ENCODE measurements at regions not wholly inside any gene's neighbourhood (a gene's known extent, or its start where the extent isn't known, plus 50 kb on each side); places are given as distances from the start of the nearest gene placed in this dataset.
"Not testable (repeated sequence)": the region's sequence is repeated elsewhere in the genome, so short reads cannot be mapped to it uniquely, and the experiment has no call there.

DNA sequence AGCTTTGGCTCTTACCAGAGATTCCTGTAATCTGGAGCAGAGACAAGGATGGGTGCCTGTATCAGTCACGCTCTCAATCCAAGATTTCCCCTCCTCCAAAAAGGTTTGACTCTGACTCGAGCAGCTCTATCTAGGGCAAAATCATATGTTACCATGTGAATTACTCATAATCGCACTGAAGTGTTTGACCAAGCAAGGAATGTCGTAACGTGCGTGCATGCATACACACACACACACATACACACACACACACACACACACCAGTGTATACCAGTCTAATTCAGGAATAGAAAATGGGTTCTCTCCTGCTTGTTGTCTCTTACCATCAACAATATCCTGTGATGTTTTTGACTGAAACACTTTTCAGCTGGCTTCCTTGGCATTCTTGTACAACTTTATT lies 835.1 kb downstream of the KCNJ2 start:
- Histone ChIP-seq H3K27ac (ENCODE audit: low read length) (no peak overlapping the region), H3K9me3 (ENCODE audit: control insufficient read depth in 1 of 2, low read length in 2 of 2) (no peaks in the 10 kb centered on the region), H3K27me3 (ENCODE audit: low read depth, low read length) (no peaks in the 10 kb centered on the region), H3K36me3 (ENCODE audit: control insufficient read depth in 1 of 2, insufficient read depth in 2 of 2, low read length in 2 of 2) (no peaks in the 10 kb centered on the region), H3K4me1 (ENCODE audit: control insufficient read depth in 1 of 2, insufficient read depth in 2 of 2, low read length in 2 of 2) (no peaks in the 10 kb centered on the region), H3K4me3 (ENCODE audit: low read depth in 1 of 2, low read length in 2 of 2) (no peak overlapping the region)

- no peaks in the 10 kb centered on the region for H3K4me1 ChIP-seq (ENCODE audit: control insufficient read depth in 1 of 2, insufficient read depth in 2 of 2, low read length in 2 of 2)
- no peak overlapping the region for H3K27ac ChIP-seq (ENCODE audit: low read length)
Observed at GRCh38 chr17:71011391-71011790, 842.1 kb downstream of the KCNJ2 start.

GRCh38 chr17:71019699-71020098 lies 850.4 kb downstream of the KCNJ2 start:
- Histone ChIP-seq H3K4me1 (ENCODE audit: control insufficient read depth in 1 of 2, insufficient read depth in 2 of 2, low read length in 2 of 2) (no peaks in the 10 kb centered on the region), H3K4me3 (ENCODE audit: low read depth in 1 of 2, low read length in 2 of 2) (no peak overlapping the region), H3K27ac (ENCODE audit: low read length) (no peak overlapping the region), H3K27me3 (ENCODE audit: low read depth, low read length) (no peaks in the 10 kb centered on the region), H3K36me3 (ENCODE audit: control insufficient read depth in 1 of 2, insufficient read depth in 2 of 2, low read length in 2 of 2) (no peaks in the 10 kb centered on the region), H3K9me3 (ENCODE audit: control insufficient read depth in 1 of 2, low read length in 2 of 2) (no peaks in the 10 kb centered on the region)

More at GRCh38 chr17:71011391-71011790, 842.1 kb downstream of the KCNJ2 start:
- no peak overlapping the region for H3K4me3 ChIP-seq (ENCODE audit: low read depth in 1 of 2, low read length in 2 of 2)
- no peaks in the 10 kb centered on the region for H3K36me3 ChIP-seq (ENCODE audit: control insufficient read depth in 1 of 2, insufficient read depth in 2 of 2, low read length in 2 of 2)
- no peaks in the 10 kb centered on the region for H3K27me3 ChIP-seq (ENCODE audit: low read depth, low read length)
- peaks cover 0 to 3% of the 10 kb centered on the region in 2 donors for H3K9me3 ChIP-seq (ENCODE audit: control insufficient read depth in 1 of 2, low read length in 2 of 2)

- H3K27ac ChIP-seq (ENCODE audit: low read length) = no peak overlapping the region
- no peaks in the 10 kb centered on the region for H3K27me3 ChIP-seq (ENCODE audit: low read depth, low read length)
- no peaks in the 10 kb centered on the region for H3K4me1 ChIP-seq (ENCODE audit: control insufficient read depth in 1 of 2, insufficient read depth in 2 of 2, low read length in 2 of 2)
- H3K9me3 ChIP-seq (ENCODE audit: control insufficient read depth in 1 of 2, low read length in 2 of 2) = no peaks in the 10 kb centered on the region
- H3K36me3 ChIP-seq (ENCODE audit: control insufficient read depth in 1 of 2, insufficient read depth in 2 of 2, low read length in 2 of 2) = no peaks in the 10 kb centered on the region
- no peak overlapping the region for H3K4me3 ChIP-seq (ENCODE audit: low read depth in 1 of 2, low read length in 2 of 2)
Observed at GRCh38 chr17:71022758-71023157, 853.4 kb downstream of the KCNJ2 start.

GRCh38 chr17:71023249-71024030 lies 854.1 kb downstream of the KCNJ2 start:
- Histone ChIP-seq H3K27ac (ENCODE audit: low read length) (no peak overlapping the region), H3K4me1 (ENCODE audit: control insufficient read depth in 1 of 2, insufficient read depth in 2 of 2, low read length in 2 of 2) (no peaks in the 10 kb centered on the region), H3K36me3 (ENCODE audit: control insufficient read depth in 1 of 2, insufficient read depth in 2 of 2, low read length in 2 of 2) (no peaks in the 10 kb centered on the region), H3K9me3 (ENCODE audit: control insufficient read depth in 1 of 2, low read length in 2 of 2) (no peaks in the 10 kb centered on the region), H3K4me3 (ENCODE audit: low read depth in 1 of 2, low read length in 2 of 2) (no peak overlapping the region), H3K27me3 (ENCODE audit: low read depth, low read length) (no peaks in the 10 kb centered on the region)

GRCh38 chr17:71024172-71024571 lies 854.8 kb downstream of the KCNJ2 start:
- no peaks in the 10 kb centered on the region for H3K27me3 ChIP-seq (ENCODE audit: low read depth, low read length)
- no peaks in the 10 kb centered on the region for H3K4me1 ChIP-seq (ENCODE audit: control insufficient read depth in 1 of 2, insufficient read depth in 2 of 2, low read length in 2 of 2)
- H3K27ac ChIP-seq (ENCODE audit: low read length) = no peak overlapping the region
- H3K9me3 ChIP-seq (ENCODE audit: control insufficient read depth in 1 of 2, low read length in 2 of 2) = no peaks in the 10 kb centered on the region
- no peak overlapping the region for H3K4me3 ChIP-seq (ENCODE audit: low read depth in 1 of 2, low read length in 2 of 2)
- H3K36me3 ChIP-seq (ENCODE audit: control insufficient read depth in 1 of 2, insufficient read depth in 2 of 2, low read length in 2 of 2) = no peaks in the 10 kb centered on the region

GRCh38 chr17:71024969-71025368 lies 855.6 kb downstream of the KCNJ2 start:
- H3K27me3 ChIP-seq (ENCODE audit: low read depth, low read length) = no peaks in the 10 kb centered on the region
- H3K36me3 ChIP-seq (ENCODE audit: control insufficient read depth in 1 of 2, insufficient read depth in 2 of 2, low read length in 2 of 2) = no peaks in the 10 kb centered on the region
- no peak overlapping the region for H3K27ac ChIP-seq (ENCODE audit: low read length)
- H3K4me3 ChIP-seq (ENCODE audit: low read depth in 1 of 2, low read length in 2 of 2) = no peak overlapping the region
- H3K4me1 ChIP-seq (ENCODE audit: control insufficient read depth in 1 of 2, insufficient read depth in 2 of 2, low read length in 2 of 2) = no peaks in the 10 kb centered on the region
- H3K9me3 ChIP-seq (ENCODE audit: control insufficient read depth in 1 of 2, low read length in 2 of 2) = no peaks in the 10 kb centered on the region

DNA sequence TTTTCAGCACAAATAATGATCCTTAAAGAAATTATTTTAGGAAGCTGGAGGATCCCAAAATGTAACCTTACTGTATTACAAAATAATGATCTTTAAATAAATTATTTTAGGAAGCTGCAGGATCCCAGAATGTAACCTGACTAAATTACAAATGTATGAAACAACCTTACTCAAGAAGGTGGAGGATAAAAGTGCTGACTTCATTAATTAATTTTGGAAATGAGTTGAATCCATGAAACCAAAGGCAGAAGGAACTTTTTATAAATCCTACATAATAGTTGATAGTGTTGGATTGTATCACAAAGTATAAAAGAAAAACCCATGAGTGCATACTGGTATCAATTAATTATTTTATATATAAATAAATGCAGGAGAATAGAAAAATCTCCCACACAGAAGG lies 859.9 kb downstream of the KCNJ2 start:
- no peaks in the 10 kb centered on the region for H3K4me1 ChIP-seq (ENCODE audit: control insufficient read depth in 1 of 2, insufficient read depth in 2 of 2, low read length in 2 of 2)
- no peaks in the 10 kb centered on the region for H3K9me3 ChIP-seq (ENCODE audit: control insufficient read depth in 1 of 2, low read length in 2 of 2)
- H3K36me3 ChIP-seq (ENCODE audit: control insufficient read depth in 1 of 2, insufficient read depth in 2 of 2, low read length in 2 of 2) = no peaks in the 10 kb centered on the region

GRCh38 chr17:71031286-71031685 lies 862.0 kb downstream of the KCNJ2 start:
- not testable (repeated sequence) for H3K9me3 ChIP-seq (ENCODE audit: control insufficient read depth in 1 of 2, low read length in 2 of 2); H3K27me3 ChIP-seq (ENCODE audit: low read depth, low read length); H3K36me3 ChIP-seq (ENCODE audit: control insufficient read depth in 1 of 2, insufficient read depth in 2 of 2, low read length in 2 of 2); H3K4me3 ChIP-seq (ENCODE audit: low read depth in 1 of 2, low read length in 2 of 2); H3K27ac ChIP-seq (ENCODE audit: low read length); H3K4me1 ChIP-seq (ENCODE audit: control insufficient read depth in 1 of 2, insufficient read depth in 2 of 2, low read length in 2 of 2)

More for the DNA sequence above, 859.9 kb downstream of the KCNJ2 start:
- Histone ChIP-seq H3K4me3 (ENCODE audit: low read depth in 1 of 2, low read length in 2 of 2) (no peak overlapping the region), H3K27ac (ENCODE audit: low read length) (no peak overlapping the region), H3K27me3 (ENCODE audit: low read depth, low read length) (no peaks in the 10 kb centered on the region)

DNA sequence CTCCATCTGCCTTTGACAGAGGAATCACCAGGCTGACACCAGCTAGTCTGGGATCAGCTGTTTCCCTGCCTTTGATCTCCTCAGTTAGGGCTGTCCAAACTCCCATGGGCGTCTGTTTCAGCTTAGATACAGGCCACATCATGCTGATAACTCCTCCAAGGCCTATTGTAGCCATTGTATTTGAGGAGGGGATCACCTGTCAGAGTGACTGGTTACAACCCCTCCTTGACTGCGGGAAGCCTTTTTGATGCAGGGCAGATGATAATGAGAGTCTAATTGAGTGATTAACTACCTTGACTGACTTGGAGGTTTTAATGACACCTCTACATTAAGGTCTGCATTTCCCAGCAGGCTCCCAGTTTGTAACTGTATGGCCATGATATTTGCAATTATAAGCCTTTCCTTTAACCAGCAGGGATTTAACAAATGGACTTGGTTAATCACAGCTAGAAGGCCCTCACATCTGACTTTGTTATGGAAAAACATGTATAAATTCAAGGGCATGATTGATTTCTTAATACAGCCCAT lies 863.5 kb downstream of the KCNJ2 start:
- H3K4me1 ChIP-seq (ENCODE audit: control insufficient read depth in 1 of 2, insufficient read depth in 2 of 2, low read length in 2 of 2) = no peaks in the 10 kb centered on the region
- no peaks in the 10 kb centered on the region for H3K9me3 ChIP-seq (ENCODE audit: control insufficient read depth in 1 of 2, low read length in 2 of 2)
- H3K27ac ChIP-seq (ENCODE audit: low read length) = no peak overlapping the region
- H3K27me3 ChIP-seq (ENCODE audit: low read depth, low read length) = no peaks in the 10 kb centered on the region
- no peak overlapping the region for H3K4me3 ChIP-seq (ENCODE audit: low read depth in 1 of 2, low read length in 2 of 2)
- H3K36me3 ChIP-seq (ENCODE audit: control insufficient read depth in 1 of 2, insufficient read depth in 2 of 2, low read length in 2 of 2) = no peaks in the 10 kb centered on the region

DNA sequence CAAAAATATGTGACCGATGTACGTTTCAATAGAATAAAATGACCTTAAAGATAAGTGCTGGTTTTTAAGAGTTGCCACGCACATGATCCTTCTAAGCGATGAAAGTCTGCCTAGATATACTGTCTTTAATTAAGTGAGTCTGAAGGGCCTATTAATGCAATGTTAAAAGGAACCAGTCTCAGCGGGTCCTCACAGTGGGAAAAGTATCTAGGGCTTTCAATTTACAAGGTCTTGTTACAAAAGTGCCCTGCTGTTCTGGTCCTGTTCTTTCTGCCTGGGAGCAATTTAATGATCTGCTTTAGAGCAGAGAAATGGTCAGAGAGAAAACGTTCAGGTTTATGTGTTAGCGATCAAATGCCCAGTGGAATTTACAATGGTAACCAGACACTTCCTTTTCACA lies 864.0 kb downstream of the KCNJ2 start:
- H3K27me3 ChIP-seq (ENCODE audit: low read depth, low read length) = no peaks in the 10 kb centered on the region
- no peaks in the 10 kb centered on the region for H3K9me3 ChIP-seq (ENCODE audit: control insufficient read depth in 1 of 2, low read length in 2 of 2)
- H3K36me3 ChIP-seq (ENCODE audit: control insufficient read depth in 1 of 2, insufficient read depth in 2 of 2, low read length in 2 of 2) = no peaks in the 10 kb centered on the region
- no peak overlapping the region for H3K4me3 ChIP-seq (ENCODE audit: low read depth in 1 of 2, low read length in 2 of 2)
- no peaks in the 10 kb centered on the region for H3K4me1 ChIP-seq (ENCODE audit: control insufficient read depth in 1 of 2, insufficient read depth in 2 of 2, low read length in 2 of 2)
- H3K27ac ChIP-seq (ENCODE audit: low read length) = no peak overlapping the region

- no peak overlapping the region for H3K27ac ChIP-seq (ENCODE audit: low read length)
- no peaks in the 10 kb centered on the region for H3K27me3 ChIP-seq (ENCODE audit: low read depth, low read length)
- H3K36me3 ChIP-seq (ENCODE audit: control insufficient read depth in 1 of 2, insufficient read depth in 2 of 2, low read length in 2 of 2) = no peaks in the 10 kb centered on the region
- no peak overlapping the region for H3K4me3 ChIP-seq (ENCODE audit: low read depth in 1 of 2, low read length in 2 of 2)
- H3K9me3 ChIP-seq (ENCODE audit: control insufficient read depth in 1 of 2, low read length in 2 of 2) = no peaks in the 10 kb centered on the region
- no peaks in the 10 kb centered on the region for H3K4me1 ChIP-seq (ENCODE audit: control insufficient read depth in 1 of 2, insufficient read depth in 2 of 2, low read length in 2 of 2)
Observed at GRCh38 chr17:71035226-71035625, 865.9 kb downstream of the KCNJ2 start.
